DMS114 treated with DMSO at 0.1 percent for 48 hours (cell line): ENCODE measurements at regions not wholly inside any gene's neighbourhood (a gene's known extent, or its start where the extent isn't known, plus 50 kb on each side); places are given as distances from the start of the nearest gene placed in this dataset.
"Not testable (repeated sequence)": the region's sequence is repeated elsewhere in the genome, so short reads cannot be mapped to it uniquely, and the experiment has no call there.

Experiments used
- DNase-seq: peaks from one replicate; lab custom pipeline; 2025; ENCODE audit not compliant: unreplicated experiment; lab: John Stamatoyannopoulos, UW

DNA sequence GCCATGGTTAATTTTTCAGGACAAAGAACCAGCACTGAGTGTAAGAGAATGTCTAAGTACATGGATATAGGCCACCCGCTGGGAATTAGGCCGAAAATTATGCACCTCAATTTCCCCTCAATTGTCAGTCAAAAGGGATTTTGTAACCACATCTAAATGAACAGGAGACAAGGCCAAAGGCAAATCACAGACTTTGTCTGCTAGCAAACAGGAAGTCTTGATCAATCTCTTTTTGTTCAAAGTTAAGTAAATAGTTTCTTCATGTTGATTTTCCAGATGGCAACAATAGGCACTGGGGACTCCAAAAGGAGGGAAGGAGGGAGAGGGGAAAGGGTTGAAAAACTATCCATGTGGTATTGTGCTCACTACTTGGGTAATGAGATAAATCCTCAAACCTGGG lies 276.0 kb downstream of the COG6 start:
- no peak for DNase-seq

DNA sequence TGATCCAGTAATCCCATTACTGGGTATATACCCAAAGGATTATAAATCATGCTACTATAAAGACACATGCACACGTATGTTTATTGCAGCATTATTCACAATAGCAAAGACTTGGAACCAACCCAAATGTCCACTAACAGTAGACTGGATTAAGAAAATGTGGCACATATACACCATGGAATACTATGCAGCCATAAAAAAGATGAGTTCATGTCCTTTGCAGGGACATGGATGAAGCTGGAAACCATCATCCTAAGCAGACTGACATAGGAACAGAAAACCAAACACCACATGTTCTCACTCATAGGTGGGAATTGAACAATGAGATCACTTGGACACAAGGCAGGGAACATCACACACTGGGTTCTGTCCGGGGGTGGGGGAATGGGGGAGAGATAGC lies 277.1 kb downstream of the COG6 start:
- DNase-seq, result not testable (repeated sequence)

DNA sequence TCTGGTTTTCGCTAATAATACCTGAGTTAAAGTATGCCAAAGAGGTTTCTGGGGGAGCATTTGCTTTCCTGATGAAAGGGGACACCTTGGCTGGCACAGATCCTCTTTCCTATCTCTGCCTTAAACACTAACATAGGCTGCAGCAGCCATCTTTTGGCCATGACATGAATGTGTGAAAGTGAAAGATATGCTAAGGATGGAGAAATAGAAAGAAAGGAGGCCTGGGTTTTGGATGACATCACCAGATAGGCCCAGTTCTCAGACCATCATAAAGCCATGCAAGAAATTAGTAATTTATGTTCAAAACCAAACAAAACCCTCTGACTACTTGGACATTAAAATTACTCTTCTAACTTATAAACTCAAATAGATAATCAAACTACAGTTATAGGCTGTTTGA lies 279.7 kb downstream of the COG6 start:
- no peak for DNase-seq

DNA sequence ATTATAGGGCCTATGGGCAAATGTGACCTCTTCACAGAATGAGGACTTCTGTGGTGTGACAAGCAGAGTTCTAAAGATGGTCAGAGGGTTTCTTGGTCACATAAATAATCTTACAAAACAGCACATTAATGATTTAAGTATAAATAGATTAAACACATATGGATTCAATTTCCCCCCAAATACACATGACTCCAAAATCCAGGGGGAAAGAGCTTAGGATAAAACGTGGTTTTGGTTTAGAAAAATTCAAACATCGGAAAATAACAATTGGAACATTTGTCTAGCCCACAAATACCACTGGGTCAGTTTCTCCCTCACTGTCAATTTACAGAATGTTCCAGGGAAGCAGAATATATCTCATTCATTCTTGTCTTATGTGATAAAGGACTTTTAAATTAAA lies 283.1 kb downstream of the COG6 start:
- no peak for DNase-seq

DNA sequence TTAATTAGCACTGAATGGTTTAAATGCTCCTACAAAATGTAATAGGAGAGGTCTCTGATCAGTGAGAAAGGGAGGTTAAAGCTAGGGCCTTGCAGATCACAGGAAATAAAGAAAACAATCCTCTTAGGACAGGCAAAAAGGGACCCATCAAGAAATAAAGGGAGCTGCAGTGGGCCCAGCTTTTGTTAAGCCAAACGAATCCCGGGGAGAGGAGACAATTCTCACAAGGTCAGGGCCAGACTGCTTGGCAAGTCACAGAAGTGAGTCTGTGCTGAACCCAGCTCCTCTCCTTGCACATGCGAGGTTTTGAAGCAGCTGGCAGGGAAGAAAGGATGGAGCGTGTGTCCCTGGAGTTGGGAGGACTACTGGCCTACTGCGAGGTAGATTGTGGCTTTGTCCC lies 285.8 kb downstream of the COG6 start:
- no peak for DNase-seq

DNA sequence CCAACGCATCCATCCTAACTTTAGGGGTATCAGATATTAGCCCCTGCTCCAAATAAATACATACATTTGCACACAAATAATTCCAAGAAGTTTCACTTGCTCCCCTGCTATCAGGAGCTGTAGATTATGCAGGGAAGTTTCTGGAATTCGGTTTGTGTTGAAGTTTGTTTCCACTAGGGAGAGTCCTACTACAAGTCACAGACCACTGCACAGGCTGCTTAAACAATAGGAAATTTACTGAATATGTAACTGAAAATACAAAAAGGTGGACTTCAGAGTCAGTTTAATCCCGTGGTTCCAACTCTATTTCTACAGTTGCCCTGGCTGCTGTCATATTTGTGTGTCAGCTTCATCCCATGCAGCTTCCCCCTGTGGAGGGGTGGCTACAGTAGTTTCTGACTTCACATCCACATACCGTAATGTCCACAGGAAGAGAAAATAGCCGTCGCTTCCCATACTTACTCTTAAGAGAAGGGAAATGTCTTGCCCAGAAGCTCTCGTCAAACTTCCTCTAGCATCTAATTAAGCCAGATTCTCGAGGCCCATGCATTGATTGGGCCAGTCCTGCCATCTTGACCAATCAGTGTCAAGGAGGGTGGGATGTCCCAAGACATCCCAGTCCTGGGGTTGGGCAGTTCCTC lies 286.6 kb downstream of the COG6 start:
- DNase-seq, result no peak

DNA sequence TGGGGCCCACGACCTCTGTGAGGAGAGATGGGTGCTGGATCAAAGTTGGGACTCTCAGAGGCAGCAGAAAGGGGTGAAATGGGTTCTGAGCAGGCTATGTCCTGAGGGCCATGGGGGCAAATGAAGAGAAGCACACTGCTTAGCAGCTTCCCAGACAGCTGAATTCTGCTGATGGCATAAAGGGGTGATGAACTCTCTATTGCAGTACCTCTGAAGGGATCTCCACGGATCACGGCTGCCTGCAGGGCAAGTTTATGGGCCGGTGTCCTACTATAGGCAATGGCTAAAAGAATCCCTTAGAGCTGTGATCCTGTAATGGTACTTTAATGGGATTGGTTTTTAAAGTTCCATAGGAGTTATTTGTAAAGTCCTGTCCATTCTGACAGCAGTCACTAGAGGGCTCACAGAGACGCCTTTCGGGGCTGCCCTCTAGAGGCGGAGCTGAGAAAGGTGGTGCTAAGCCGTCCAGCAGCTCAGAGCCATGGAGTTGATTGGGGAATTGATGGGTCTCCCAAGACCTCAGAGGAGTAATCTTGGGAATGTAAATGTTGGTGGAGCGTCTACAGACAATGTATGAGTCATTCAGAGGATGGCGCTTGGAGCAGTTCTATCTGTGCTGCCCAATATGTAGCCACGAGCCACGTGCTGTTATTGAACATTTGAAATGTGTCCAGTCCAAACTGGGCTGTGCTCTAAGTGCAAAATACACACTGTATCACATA lies 287.3 kb downstream of the COG6 start:
- peak; percentile 26 for DNase-seq

DNA sequence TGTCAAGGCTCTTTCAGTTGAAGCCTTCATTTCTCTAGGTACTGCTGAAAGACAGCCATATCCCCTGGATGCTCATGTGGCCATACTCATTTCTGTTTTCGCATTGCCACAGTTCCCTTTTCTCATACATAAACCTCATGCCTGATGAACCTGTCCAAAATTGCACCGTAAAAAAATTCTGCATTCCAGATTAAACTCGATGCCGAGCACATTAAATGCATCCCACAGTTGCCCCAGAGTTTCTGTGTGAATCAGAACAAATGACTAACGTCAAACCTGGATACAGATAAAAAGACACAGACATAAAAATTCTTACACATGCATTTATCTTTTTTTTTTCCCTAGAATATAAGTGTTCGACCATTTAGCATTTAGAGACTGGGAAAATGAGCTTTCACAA lies 288.2 kb downstream of the COG6 start:
- DNase-seq, result no peak

DNA sequence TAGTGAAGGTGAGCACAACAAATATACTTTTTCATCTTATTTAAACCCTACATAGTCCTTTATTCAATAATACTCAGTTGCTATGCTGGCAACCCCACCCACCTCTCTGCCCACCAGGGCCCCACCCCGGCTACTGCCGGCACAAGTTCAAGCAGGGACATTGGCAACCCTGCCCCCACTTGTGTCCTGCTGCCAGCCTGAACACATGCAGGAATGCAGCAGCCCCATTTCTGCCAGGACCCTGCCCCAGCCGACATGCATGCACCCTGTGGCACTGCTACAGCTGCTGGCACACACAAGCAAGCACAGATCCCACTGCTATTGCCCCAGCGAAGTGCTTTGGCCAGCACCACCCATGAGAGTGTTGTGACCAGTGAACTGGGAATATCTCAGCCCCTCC lies 289.8 kb downstream of the COG6 start:
- no peak for DNase-seq

DNA sequence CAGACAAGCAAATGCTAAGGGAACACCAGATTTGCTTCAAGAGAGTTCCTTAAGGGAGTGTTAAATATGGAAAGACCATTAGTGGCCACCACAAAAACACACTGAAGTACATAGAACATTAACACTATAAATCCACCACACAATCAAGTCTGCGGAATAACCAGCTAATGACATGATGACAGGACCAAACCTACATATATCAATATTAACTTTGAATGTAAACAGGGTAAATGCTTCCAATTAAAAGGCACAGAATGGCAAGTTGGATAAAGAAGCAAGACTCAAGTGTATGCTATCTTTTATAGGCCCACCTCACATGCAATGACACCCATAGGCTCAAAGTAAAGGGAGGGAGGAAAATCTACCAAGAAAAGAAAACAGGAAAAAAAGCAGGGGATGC lies 291.3 kb downstream of the COG6 start:
- DNase-seq, result no peak

DNA sequence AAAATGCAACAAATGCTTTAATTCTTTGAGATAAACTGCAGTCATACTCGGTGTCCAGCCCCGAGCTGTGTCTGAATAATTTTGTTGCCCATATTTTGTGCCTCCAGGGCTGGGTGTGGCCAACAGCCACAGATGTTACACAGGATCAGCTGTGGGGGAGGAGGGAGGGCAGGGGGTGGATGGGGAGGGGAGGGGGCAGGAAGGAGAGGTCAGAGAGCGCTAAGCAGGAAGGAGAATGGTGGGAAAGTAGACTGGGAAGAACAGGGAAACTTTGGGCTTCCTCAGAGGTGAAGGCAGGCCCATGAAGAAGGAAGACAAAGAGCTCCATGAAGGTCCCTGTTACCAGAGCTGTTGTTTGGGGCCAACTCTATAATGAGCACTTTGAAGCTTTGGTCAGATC lies 295.8 kb downstream of the COG6 start:
- DNase-seq, result no peak

DNA sequence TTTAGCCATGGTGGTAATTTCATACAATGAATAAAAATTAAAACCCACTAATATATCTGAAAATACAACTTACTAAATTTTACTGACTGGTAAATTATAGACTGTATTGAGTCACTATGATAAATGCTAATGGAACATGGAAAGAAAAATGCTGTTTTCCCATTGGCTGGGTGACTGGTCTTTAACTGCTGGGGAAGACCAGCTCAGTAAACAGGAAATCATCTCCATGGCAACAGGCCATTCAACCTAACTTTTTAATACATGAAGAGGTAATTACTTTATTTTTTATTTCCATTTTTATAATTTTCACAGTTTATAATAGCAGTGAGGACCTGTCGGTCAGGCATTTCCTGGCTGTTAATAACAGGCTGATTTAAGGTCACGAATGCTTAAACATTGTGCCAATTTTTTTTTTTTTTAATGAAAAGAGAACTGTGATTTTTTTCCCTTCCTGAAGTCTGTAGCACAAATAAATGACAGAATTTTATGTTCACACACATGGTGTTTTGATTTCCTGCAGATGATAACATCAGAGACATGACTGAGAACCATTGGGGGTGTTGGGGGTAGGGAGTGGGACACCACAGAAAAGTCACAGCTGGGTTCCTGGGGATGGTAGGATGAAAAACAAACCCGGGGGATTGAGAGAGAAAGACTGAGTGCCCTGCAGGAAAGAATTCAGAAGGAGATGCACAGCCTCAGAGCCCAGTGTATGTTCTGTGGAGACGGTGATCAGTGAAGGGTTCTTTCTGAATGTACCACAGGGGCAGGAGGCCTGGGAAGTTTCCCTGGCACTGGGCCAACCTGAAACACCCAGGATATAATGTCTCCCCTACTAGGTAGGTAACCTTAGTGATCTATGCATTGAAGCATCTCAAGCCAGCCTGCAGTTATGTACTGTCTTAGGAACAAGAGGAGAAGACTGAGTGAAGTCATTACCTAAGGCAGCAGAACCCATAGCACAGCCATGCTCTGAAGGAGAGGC lies 297.1 kb downstream of the COG6 start:
- no peak for DNase-seq

DNA sequence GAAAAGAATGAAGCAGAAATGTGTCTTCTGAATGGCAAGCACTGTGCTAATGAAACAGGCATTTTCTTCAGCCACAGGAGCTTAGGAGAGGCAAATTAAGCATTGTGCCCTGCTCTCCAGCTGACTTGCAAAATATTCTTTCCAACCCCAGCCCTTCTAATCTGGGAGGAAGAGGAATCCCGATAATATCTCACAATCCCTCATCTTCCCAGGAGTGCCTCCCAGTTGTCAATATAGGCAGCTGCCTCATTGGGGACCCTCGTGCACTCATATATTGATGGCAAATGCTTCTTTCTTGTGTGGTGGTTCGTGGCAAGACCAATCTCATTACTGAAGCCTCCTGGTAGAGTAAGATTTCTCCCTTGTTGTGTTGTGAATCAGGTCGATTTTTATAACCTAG lies 299.0 kb downstream of the COG6 start:
- no peak for DNase-seq

DNA sequence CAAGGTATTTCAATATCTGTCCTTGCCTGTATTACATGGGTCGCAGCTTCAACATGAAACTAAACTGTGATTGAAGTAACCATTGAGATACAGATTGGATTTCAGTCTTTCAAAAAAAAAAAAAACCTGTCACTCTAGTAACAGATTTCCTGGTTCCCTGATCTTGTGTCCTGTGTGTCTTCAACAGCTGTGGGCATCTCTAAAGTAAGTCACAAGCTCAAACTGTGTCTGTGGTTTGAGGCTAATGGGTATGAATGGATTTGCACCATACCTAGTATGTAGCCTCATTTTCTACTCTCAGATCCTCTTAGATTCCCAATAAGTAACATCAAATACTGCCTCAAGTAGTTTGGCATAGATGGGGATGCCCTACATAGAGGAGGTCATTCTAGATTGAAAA lies 300.1 kb downstream of the COG6 start:
- no peak for DNase-seq

DNA sequence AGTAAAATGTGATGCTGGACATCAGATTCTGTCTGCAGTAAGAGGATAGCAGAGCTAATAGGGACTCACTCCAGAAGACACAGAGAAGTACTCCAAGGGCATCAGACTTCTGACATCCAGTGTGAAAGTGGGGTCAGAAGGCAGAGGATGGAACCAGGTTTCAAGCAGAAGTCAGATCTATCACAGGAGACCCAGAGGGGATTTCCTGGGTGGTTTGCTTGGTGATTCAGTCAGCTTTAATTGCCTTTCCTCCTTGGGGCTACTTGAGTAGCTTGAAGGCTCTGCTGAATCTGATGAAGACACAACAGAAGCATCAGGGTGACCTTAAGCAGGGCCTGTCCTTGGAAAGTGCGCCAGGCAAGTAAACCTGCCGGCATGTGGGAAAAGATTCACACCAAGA lies 300.6 kb downstream of the COG6 start:
- no peak for DNase-seq

DNA sequence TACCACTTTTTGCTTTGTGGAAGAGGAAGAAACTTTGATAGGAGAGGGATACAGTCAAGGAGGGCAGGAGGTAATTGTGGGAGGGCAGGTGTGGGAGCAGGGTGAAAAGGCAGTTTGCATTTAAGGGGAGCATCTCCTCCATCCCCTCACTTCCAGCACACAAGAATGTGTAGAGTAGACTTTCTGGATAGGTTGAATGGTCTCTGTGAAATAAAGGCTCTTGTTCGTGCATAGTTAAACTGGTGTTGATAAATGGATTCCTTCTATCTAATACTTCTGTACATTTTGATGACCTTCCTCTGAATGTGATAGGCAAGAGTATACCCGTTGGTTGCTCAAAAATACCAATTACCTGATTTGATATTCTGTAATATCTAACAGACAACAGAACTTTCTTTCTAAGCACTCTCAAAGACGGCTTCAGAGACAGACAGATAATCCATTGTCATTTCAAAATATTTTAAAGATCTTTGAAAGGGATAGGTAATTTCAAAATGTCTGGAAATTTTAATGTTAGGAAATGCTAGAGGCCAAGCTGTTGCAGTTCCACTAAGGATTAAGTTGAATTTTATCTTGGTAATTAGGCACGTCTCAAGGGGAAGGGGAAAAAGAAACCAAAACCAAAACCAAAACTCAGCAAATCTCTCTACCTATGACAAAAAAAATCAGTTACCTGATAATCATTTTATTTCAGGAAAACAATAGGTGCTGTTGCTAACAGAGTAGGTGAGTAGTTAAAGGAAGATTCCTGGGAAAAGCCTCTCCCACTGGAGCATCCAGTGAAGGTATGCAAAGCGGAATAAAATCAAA lies 302.6 kb downstream of the COG6 start:
- DNase-seq, result no peak

DNA sequence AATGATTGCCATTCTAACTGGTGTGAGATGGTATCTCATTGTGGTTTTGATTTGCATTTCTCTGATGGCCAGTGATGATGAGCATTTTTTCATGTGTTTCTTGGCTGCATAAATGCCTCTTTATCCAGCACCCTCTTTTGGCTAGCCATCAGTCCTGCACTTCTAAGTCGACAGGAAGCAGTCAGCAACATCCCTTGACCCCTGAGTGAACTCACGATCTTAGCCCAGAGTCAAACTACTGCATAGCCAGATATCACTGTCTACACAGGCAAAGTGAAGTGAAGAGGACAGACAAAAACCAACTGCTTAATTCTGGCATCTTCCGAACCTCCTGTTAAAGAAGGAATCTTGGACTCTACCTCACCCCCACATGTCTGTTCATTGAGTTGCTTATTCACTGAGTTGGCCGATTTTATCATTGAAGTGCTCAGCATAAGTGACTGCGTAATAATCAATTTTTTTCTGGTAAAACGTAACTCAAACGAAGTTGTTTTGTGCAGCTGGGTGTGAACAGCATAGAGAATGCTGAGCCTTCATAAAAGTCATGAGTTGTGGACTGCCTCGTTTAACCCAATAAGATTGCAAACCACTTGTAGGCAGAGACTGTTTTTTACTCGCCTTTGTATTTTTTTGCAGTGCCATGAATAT lies 304.2 kb downstream of the COG6 start:
- no peak for DNase-seq

DNA sequence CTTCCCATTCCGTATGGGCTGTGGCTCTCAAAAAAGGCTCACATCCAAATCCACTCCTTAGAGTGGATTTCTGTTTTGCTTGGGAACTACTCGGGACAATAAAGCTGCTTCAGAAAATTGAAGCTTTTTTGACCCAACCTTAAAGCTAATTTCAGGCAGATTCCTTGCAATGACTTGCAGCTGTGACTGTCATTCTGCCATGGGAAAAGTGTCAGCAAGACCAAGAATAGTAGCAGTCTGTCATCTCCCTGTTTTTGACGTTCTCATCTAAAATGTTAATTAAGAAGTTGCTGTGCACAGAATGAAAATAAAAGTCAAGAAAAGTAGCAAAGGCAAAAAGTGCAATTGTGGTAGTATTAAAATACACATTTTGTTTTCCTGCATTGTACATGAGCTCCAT lies 304.7 kb downstream of the COG6 start:
- DNase-seq, result no peak

DNA sequence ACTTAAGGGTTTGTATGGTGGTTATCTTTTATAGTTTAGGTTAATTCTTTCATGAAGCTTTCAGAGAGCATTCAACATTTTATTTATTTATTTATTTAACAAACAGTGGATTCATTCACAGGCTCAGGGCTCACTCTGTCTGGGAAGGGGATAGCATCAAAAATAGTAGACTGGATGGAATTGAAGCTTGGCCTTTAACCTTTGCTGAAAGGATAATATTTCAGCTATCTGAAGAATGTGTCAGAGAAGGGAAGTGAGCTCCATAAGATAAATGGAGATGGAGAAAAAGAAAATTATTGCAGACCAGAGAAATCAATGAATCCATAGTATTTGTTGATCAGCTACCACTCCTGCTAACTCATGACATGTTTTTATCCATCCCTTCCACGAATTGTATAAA lies 305.6 kb downstream of the COG6 start:
- no peak for DNase-seq

DNA sequence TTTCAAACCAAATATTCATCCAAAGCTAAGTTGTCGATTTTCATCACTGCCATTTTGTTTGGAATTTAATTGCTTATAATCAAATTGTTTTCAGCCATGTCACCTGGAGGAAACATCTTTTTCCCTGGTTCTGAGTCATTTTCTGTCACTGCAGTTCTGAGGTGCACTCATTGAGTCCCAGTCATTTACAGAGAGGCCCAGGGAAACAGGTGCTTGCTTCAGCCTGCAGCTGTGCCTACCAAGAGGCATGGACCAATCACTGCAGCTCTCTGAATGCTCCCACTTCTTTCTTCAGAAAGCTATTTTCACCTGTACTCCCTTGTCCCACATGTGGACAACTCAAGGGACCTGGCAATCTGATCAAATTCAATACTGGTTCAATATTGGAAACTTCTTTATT lies 308.1 kb downstream of the COG6 start:
- no peak for DNase-seq

DNA sequence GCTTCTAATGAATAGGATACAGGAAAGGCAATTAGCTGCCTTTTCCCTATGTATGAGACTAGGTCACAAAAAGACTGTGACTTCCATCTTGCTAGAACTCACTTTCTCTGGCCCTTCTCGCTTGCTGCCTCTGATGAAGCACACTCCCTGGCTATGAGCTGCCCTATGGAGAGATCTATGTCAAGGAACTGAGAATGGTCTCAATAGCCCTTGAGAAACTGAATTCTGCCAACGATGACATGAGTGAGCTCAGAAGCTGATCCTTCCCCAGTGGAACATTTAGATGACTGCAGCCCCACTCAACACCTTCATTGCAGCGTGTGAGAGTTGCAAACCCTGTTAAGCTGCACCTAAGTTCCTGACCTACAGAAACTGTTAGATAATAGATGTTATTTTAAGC lies 309.8 kb downstream of the COG6 start:
- no peak for DNase-seq
